ENCODE measurements at regions not wholly inside any gene's neighbourhood (a gene's known extent, or its start where the extent isn't known, plus 50 kb on each side); places are given as distances from the start of the nearest gene placed in this dataset.

DNA sequence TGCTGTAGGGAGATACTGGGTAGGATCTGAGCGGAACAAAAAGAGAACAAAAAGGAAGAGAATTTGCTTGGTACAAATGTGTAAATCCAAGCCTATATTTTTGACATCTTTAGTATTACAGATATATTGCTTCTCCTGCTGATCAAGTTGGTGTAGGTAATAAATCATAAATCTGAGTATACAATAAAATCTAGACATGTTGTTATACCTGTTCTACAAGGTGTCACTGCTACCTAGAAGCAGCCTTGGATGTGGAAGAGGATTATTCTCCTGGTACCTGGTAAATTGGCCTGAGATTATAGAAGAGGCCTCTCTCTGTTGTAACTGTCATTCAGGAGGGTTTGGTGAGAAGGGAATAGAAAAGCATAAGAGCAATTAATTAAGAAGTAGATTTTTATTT, 89.9 kb upstream of the LSM8 start:
- WGBS, 3 donors: 83 to 93% (median 91%) methylated on average over 1 of the region's 1 CpG
- H3K27me3 ChIP-seq (ENCODE audit: control insufficient read depth in 3 of 3, insufficient read depth in 3 of 3, low read length in 3 of 3): no peaks in the 10 kb centered on the region
- no peaks in the 10 kb centered on the region for H3K9me3 ChIP-seq (ENCODE audit: control insufficient read depth in 2 of 2, insufficient read depth in 1 of 2, low read depth in 1 of 2, low read length in 1 of 2)
- H3K4me3 ChIP-seq (ENCODE audit: low read depth in 1 of 3, low read length in 3 of 3): no peak overlapping the region
- H3K4me1 ChIP-seq (ENCODE audit: control insufficient read depth in 3 of 3, insufficient read depth in 2 of 3, low read depth in 1 of 3, low read length in 2 of 3): no peaks in the 10 kb centered on the region
- H3K27ac ChIP-seq (ENCODE audit: low read depth in 1 of 3, low read length in 2 of 3): no peak overlapping the region
- no peak for FAIRE-seq
- no peaks in the 10 kb centered on the region for H3K36me3 ChIP-seq (ENCODE audit: control insufficient read depth in 3 of 3, insufficient read depth in 2 of 3, low read depth in 1 of 3, low read length in 3 of 3)
- no peak for DNase-seq

DNA sequence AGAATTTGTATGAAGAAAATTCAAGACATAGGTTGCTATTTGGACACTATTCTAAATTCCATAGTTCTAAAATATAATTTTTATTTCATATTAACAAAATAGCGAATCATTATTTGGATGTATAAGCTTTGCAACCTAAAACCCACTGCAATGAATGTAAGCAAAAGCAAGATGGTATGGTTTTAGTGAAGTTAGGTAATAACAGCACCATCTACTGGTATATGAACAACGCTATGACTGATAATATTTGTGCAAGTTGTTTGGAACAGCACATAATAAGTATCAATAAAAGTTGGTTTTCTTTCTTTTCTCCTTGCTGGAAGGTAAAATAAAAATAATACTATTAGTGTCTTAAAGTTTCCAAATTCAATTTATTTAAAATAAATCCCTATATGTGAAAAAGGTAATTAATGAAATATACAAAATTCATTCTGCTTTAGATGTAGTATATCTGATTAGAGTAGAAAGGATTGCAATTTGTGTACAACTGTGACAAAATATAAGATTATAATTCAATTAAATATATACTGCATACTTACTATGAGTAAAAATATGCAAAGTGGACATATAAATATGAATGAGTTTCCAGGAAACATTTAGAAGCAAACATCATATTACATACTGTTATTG, 79.0 kb upstream of the LSM8 start:
- Histone ChIP-seq H3K36me3 (ENCODE audit: control insufficient read depth in 3 of 3, insufficient read depth in 2 of 3, low read depth in 1 of 3, low read length in 3 of 3) (no peaks in the 10 kb centered on the region), H3K4me1 (ENCODE audit: control insufficient read depth in 3 of 3, insufficient read depth in 2 of 3, low read depth in 1 of 3, low read length in 2 of 3) (no peaks in the 10 kb centered on the region), H3K4me3 (ENCODE audit: low read depth in 1 of 3, low read length in 3 of 3) (no peak overlapping the region), H3K27me3 (ENCODE audit: control insufficient read depth in 3 of 3, insufficient read depth in 3 of 3, low read length in 3 of 3) (no peaks in the 10 kb centered on the region), H3K27ac (ENCODE audit: low read depth in 1 of 3, low read length in 2 of 3) (no peak overlapping the region), H3K9me3 (ENCODE audit: control insufficient read depth in 2 of 2, insufficient read depth in 1 of 2, low read depth in 1 of 2, low read length in 1 of 2) (peaks cover 0 to 2% of the 10 kb centered on the region in 2 donors)
- DNase-seq (peak; percentile 32 to 33), FAIRE-seq (peak; percentile 64)
- 3 to 8% (median 8%) methylated on average over 2 of the region's 2 CpGs for WGBS, 3 donors

DNA sequence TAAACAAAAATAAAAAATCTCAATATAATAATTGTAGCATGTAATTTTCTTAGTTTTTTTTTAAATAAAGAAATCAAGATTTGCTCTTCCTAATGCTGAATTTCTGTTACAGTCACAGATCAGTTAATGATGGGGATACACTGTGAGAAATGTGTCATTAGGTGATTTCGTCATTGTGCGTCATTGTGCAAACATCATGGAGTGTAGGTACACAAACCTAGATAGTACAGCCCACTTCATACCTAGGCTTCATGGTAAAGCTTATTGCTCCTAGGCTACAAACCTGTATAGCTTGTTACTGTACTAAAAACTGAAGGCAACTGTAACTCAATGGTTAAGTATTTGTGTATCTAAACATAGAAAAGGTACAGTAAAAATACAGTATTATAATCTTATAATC, 74.4 kb upstream of the LSM8 start:
- Histone ChIP-seq H3K4me1 (ENCODE audit: control insufficient read depth in 3 of 3, insufficient read depth in 2 of 3, low read depth in 1 of 3, low read length in 2 of 3) (no peaks in the 10 kb centered on the region), H3K9me3 (ENCODE audit: control insufficient read depth in 2 of 2, insufficient read depth in 1 of 2, low read depth in 1 of 2, low read length in 1 of 2) (peaks cover 0 to 7% of the 10 kb centered on the region in 2 donors), H3K4me3 (ENCODE audit: low read depth in 1 of 3, low read length in 3 of 3) (no peak overlapping the region), H3K27me3 (ENCODE audit: control insufficient read depth in 3 of 3, insufficient read depth in 3 of 3, low read length in 3 of 3) (no peaks in the 10 kb centered on the region), H3K27ac (ENCODE audit: low read depth in 1 of 3, low read length in 2 of 3) (no peak overlapping the region), H3K36me3 (ENCODE audit: control insufficient read depth in 3 of 3, insufficient read depth in 2 of 3, low read depth in 1 of 3, low read length in 3 of 3) (no peaks in the 10 kb centered on the region)
- FAIRE-seq (no peak), DNase-seq (peak; percentile 5 to 17)
- 49 to 72% (median 56%) methylated on average over 2 of the region's 2 CpGs for WGBS, 3 donors

DNA sequence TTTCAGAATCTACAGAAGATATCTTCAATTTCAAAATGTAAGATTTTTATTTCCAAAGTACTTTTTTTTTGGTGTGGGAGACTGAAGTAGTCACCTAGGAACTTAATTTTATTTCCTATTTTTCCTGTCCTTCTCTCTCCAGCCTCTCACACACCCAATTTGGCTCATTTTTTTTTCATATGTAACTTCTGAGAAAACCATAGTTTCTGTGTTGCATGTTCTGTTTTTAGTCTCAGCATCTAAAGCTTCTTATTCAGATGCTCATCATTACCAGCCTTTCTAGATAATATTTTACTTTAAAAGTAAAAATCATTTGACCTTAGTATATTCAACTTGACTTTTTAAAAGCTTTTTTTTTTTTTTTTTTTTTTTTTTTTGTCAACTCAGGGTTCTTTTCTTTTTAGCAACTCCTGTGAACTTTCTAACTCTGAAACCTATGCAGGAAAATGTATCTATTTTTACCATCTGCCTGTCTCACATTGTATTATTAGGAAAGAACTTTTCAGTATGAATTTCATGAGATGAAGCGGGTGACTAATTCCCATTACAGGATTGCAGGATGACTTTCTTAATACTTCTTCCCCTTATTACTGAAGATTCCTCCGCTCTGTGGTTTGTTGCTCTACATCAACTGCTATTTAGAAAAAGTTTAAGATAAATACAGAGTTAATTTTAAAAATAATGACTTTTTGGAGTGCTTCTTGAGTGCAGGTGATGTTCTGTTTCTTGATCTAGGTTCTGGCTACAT, 73.6 kb upstream of the LSM8 start:
- FAIRE-seq: no peak
- WGBS, 3 donors: 93 to 94% (median 93%) methylated on average over 2 of the region's 2 CpGs

DNA sequence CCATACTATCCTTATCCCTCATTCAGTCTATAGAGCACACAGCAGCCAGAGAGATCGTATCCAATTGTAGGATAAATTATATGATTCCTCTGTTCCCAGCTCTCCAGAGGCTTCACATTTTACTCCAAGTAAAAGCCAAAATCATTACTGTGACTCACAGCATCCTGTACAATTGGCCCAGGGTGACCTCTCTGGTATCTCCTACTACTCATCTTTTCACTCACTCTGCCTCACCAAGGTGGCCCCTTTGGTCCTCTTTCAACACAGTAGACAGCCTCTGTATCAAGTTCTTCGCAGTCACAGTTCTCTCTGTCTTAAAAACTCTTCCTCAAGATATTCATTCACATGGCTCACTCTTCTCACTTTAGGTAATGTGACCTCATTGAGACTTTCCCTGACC, 72.6 kb upstream of the LSM8 start:
- no peak overlapping the region for H3K4me3 ChIP-seq (ENCODE audit: low read depth in 1 of 3, low read length in 3 of 3)
- no peaks in the 10 kb centered on the region for H3K4me1 ChIP-seq (ENCODE audit: control insufficient read depth in 3 of 3, insufficient read depth in 2 of 3, low read depth in 1 of 3, low read length in 2 of 3)
- H3K36me3 ChIP-seq (ENCODE audit: control insufficient read depth in 3 of 3, insufficient read depth in 2 of 3, low read depth in 1 of 3, low read length in 3 of 3): no peaks in the 10 kb centered on the region
- H3K27ac ChIP-seq (ENCODE audit: low read depth in 1 of 3, low read length in 2 of 3): no peak overlapping the region
- peaks cover 0 to 22% of the 10 kb centered on the region in 2 donors for H3K9me3 ChIP-seq (ENCODE audit: control insufficient read depth in 2 of 2, insufficient read depth in 1 of 2, low read depth in 1 of 2, low read length in 1 of 2)
- WGBS, 3 donors: 67 to 85% (median 83%) methylated on average over 2 of the region's 2 CpGs
- DNase-seq (no peak), FAIRE-seq (no peak)
- no peaks in the 10 kb centered on the region for H3K27me3 ChIP-seq (ENCODE audit: control insufficient read depth in 3 of 3, insufficient read depth in 3 of 3, low read length in 3 of 3)

More for the DNA sequence above, 73.6 kb upstream of the LSM8 start:
- Histone ChIP-seq H3K36me3 (ENCODE audit: control insufficient read depth in 3 of 3, insufficient read depth in 2 of 3, low read depth in 1 of 3, low read length in 3 of 3) (no peaks in the 10 kb centered on the region), H3K27ac (ENCODE audit: low read depth in 1 of 3, low read length in 2 of 3) (no peak overlapping the region), H3K9me3 (ENCODE audit: control insufficient read depth in 2 of 2, insufficient read depth in 1 of 2, low read depth in 1 of 2, low read length in 1 of 2) (peaks cover 0 to 13% of the 10 kb centered on the region in 2 donors), H3K27me3 (ENCODE audit: control insufficient read depth in 3 of 3, insufficient read depth in 3 of 3, low read length in 3 of 3) (no peaks in the 10 kb centered on the region), H3K4me3 (ENCODE audit: low read depth in 1 of 3, low read length in 3 of 3) (no peak overlapping the region), H3K4me1 (ENCODE audit: control insufficient read depth in 3 of 3, insufficient read depth in 2 of 3, low read depth in 1 of 3, low read length in 2 of 3) (no peaks in the 10 kb centered on the region)
- DNase-seq: no peak

DNA sequence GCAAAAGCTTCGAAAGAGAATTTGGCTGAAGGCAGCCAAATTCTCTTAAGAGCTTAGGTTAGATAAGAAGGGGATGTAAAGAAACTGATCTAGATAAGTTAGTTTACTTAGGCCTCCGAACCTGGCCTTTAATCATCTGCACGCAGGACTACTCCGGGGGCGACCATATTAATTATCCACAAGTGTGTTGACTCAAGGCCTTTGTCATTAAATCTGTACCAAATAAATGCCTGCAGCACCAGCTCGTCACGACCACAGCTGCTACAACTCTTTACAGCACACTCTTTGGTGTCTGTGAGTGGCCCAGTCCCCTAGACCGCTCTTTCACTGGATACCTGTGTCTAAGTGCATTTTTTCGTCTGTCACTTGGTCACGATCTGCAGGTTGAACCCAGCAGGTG, 69.8 kb upstream of the LSM8 start:
- Histone ChIP-seq H3K27ac (ENCODE audit: low read depth in 1 of 3, low read length in 2 of 3) (no peak overlapping the region), H3K9me3 (ENCODE audit: control insufficient read depth in 2 of 2, insufficient read depth in 1 of 2, low read depth in 1 of 2, low read length in 1 of 2) (peaks cover 0 to 26% of the 10 kb centered on the region in 2 donors), H3K4me3 (ENCODE audit: low read depth in 1 of 3, low read length in 3 of 3) (no peak overlapping the region), H3K27me3 (ENCODE audit: control insufficient read depth in 3 of 3, insufficient read depth in 3 of 3, low read length in 3 of 3) (no peaks in the 10 kb centered on the region), H3K4me1 (ENCODE audit: control insufficient read depth in 3 of 3, insufficient read depth in 2 of 3, low read depth in 1 of 3, low read length in 2 of 3) (no peaks in the 10 kb centered on the region), H3K36me3 (ENCODE audit: control insufficient read depth in 3 of 3, insufficient read depth in 2 of 3, low read depth in 1 of 3, low read length in 3 of 3) (no peaks in the 10 kb centered on the region)
- WGBS, 3 donors: 79 to 85% (median 82%) methylated on average over 10 of the region's 10 CpGs
- DNase-seq (no peak), FAIRE-seq (no peak)

DNA sequence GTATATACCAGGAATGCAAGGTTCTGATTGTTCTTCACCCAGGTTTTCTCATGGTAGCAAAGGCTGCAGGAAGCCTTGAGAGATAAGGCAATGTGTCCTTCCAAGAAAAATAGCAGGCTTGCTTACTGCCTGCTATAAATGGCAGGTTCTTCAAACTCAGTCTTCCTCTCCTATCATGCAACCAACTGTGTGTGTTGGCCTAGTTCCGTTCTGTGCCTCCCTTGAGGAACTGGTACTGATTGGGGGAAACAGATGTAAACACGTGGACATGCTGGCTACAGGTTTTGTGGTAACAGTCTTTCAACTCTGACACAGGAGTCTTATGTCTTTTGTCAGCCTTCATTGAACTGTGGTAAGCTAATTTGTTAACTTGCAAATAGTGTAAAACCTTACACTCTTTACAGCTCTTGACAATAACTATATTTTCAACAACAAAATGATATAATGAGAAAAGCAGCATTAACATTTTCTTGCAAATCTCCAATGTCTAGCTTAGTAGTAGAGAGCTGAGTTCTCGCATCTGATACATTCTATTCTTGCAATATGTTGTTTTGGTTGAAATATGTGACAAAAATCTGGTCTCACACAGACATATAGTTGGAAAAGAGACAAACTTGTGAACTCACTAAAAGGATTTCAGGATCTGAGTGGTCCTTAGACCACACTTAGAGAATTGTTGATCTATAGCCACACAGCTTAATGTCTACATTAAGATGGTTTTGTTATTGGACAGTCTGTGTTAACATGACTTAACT, 54.7 kb upstream of the LSM8 start:
- no peak overlapping the region for H3K4me3 ChIP-seq (ENCODE audit: low read depth in 1 of 3, low read length in 3 of 3)
- FAIRE-seq: no peak
- WGBS, 3 donors: 62 to 74% (median 62%) methylated on average over 3 of the region's 3 CpGs
- H3K36me3 ChIP-seq (ENCODE audit: control insufficient read depth in 3 of 3, insufficient read depth in 2 of 3, low read depth in 1 of 3, low read length in 3 of 3): no peaks in the 10 kb centered on the region
- no peak for DNase-seq
- H3K9me3 ChIP-seq (ENCODE audit: control insufficient read depth in 2 of 2, insufficient read depth in 1 of 2, low read depth in 1 of 2, low read length in 1 of 2): no peaks in the 10 kb centered on the region
- no peaks in the 10 kb centered on the region for H3K4me1 ChIP-seq (ENCODE audit: control insufficient read depth in 3 of 3, insufficient read depth in 2 of 3, low read depth in 1 of 3, low read length in 2 of 3)
- H3K27ac ChIP-seq (ENCODE audit: low read depth in 1 of 3, low read length in 2 of 3): no peak overlapping the region
- no peaks in the 10 kb centered on the region for H3K27me3 ChIP-seq (ENCODE audit: control insufficient read depth in 3 of 3, insufficient read depth in 3 of 3, low read length in 3 of 3)

DNA sequence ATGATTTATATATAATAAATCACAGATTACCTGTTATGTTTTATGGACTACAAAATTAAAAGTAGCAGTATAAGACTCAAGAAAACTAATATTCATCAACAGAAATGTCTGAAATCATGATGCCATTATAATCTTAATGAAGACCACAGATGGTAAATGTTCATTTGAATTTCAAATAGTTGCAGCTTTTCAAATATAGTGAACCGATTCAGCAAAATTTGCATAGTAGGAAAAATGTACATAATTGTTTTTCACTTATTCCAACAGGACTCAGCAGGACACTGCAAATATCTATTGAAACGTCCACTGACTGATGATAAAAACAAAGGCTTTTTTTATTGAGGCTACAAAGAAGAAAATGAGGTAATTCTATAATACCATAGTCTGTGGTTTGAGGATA, 51.2 kb upstream of the LSM8 start:
- FAIRE-seq: no peak

More for the DNA sequence above, 51.2 kb upstream of the LSM8 start:
- Histone ChIP-seq H3K27me3 (ENCODE audit: control insufficient read depth in 3 of 3, insufficient read depth in 3 of 3, low read length in 3 of 3) (no peaks in the 10 kb centered on the region), H3K4me3 (ENCODE audit: low read depth in 1 of 3, low read length in 3 of 3) (no peak overlapping the region), H3K4me1 (ENCODE audit: control insufficient read depth in 3 of 3, insufficient read depth in 2 of 3, low read depth in 1 of 3, low read length in 2 of 3) (no peaks in the 10 kb centered on the region), H3K36me3 (ENCODE audit: control insufficient read depth in 3 of 3, insufficient read depth in 2 of 3, low read depth in 1 of 3, low read length in 3 of 3) (no peaks in the 10 kb centered on the region), H3K9me3 (ENCODE audit: control insufficient read depth in 2 of 2, insufficient read depth in 1 of 2, low read depth in 1 of 2, low read length in 1 of 2) (no peaks in the 10 kb centered on the region), H3K27ac (ENCODE audit: low read depth in 1 of 3, low read length in 2 of 3) (no peak overlapping the region)
- WGBS, 3 donors: 64 to 72% (median 69%) methylated on average over 2 of the region's 2 CpGs
- no peak for DNase-seq
